ENCODE measurements at regions not wholly inside any gene's neighbourhood (a gene's known extent, or its start where the extent isn't known, plus 50 kb on each side); places are given as distances from the start of the nearest gene placed in this dataset.

DNA sequence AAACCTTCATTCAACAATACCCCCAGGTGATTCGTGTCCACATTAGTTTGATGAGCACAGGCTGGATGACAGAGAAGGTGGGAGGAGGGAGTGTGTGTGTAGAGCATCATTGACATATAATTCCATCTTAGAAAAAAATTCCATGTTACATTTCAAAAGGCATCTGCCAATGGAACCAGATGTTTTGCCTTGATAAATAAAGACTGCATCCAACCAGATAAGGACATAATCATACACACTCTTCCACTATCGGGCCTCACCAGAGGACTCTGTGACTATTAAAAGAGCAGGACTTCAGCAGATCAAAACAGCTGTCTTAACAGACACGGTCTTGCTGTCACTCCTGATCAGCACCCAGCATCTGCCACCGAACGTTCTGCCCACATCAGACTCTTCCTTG is 96.4 kb upstream of the SPIN1 start:
- Histone ChIP-seq H3K27me3 (ENCODE audit: insufficient read depth, low read depth, severe bottlenecking) (no peaks in the 10 kb centered on the region), H3K9me3 (ENCODE audit: severe bottlenecking) (no peaks in the 10 kb centered on the region), H3K36me3 (no peaks in the 10 kb centered on the region), H3K27ac (no peak overlapping the region), H3K4me3 (ENCODE audit: low read depth, low read length) (no peak overlapping the region)
- TF ChIP-seq, protein P1, sequence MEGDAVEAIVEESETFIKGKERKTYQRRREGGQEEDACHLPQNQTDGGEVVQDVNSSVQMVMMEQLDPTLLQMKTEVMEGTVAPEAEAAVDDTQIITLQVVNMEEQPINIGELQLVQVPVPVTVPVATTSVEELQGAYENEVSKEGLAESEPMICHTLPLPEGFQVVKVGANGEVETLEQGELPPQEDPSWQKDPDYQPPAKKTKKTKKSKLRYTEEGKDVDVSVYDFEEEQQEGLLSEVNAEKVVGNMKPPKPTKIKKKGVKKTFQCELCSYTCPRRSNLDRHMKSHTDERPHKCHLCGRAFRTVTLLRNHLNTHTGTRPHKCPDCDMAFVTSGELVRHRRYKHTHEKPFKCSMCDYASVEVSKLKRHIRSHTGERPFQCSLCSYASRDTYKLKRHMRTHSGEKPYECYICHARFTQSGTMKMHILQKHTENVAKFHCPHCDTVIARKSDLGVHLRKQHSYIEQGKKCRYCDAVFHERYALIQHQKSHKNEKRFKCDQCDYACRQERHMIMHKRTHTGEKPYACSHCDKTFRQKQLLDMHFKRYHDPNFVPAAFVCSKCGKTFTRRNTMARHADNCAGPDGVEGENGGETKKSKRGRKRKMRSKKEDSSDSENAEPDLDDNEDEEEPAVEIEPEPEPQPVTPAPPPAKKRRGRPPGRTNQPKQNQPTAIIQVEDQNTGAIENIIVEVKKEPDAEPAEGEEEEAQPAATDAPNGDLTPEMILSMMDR (IDR thresholded peaks at IDR 0.05; ENCODE audit: low read depth, low read length) = no peak
- no peak for DNase-seq

DNA sequence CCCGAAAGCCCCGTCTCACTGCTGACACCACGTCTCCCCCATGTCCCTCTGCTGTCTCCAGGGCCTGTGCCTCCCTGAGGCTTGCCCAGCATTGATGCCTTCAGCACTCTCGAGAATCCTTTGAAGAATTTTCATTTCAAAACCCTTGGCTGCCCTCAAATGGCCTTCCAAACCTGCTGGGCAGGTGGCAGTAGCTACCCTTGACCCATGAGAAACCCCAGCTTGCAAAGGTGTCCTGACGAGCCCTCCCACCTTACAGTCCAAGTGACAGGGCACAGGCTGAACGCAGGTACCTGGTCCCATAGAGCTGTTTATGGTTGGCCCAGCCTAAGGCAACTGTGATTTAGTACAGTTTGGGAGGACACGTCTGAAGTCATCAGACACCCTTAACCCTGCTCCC is 97.2 kb upstream of the SPIN1 start:
- no peaks in the 10 kb centered on the region for H3K27me3 ChIP-seq (ENCODE audit: insufficient read depth, low read depth, severe bottlenecking)
- no peaks in the 10 kb centered on the region for H3K9me3 ChIP-seq (ENCODE audit: severe bottlenecking)
- no peak overlapping the region for H3K27ac ChIP-seq
- TF ChIP-seq, protein P1 (IDR thresholded peaks at IDR 0.05; ENCODE audit: low read depth, low read length) = no peak
- DNase-seq = no peak
- no peak overlapping the region for H3K4me3 ChIP-seq (ENCODE audit: low read depth, low read length)
- H3K36me3 ChIP-seq = no peaks in the 10 kb centered on the region

DNA sequence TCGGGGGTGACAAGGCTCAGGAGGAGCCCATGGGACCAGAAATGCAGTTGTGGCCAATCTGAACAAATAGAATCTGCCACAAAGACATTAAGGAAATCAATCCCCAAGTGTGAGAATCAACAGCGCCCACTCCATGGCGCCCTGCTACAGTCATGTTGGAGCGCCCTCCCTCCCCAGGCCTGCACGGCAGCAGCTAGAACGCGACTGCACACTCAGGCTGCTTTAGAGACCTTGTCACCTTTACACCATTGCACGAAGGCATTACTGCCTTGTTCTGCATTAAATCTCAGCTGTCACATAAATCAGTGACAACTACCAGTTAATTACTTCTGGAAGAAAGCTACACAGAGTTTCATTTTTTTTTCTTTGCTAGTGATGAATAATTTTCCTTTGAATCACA is 98.7 kb upstream of the SPIN1 start:
- no peaks in the 10 kb centered on the region for H3K36me3 ChIP-seq
- no peak overlapping the region for H3K27ac ChIP-seq
- no peaks in the 10 kb centered on the region for H3K9me3 ChIP-seq (ENCODE audit: severe bottlenecking)
- TF ChIP-seq, protein P1 (IDR thresholded peaks at IDR 0.05; ENCODE audit: low read depth, low read length) = no peak
- H3K4me3 ChIP-seq (ENCODE audit: low read depth, low read length) = no peak overlapping the region
- H3K27me3 ChIP-seq (ENCODE audit: insufficient read depth, low read depth, severe bottlenecking) = no peaks in the 10 kb centered on the region
- no peak for DNase-seq

DNA sequence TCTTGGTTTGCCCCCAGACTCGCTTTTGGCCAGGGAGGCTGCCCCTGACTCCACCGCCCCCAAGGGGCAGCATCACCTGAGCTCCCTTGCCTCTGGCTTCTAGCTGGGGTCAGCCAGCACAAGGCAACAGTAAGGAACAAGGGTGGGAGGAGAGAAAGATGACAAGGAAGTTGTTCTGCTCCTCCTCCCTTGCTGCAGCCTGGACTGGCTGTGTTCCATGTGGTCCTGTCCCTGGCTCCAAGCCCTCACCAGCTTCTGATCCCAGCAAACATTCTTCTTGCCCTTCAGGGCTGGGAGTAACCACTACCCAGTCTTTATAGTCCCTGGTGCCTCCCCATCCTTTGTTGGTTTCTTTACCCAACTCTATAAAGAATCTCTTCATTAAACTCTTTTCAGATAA is 100.3 kb upstream of the SPIN1 start:
- H3K36me3 ChIP-seq = no peaks in the 10 kb centered on the region

DNA sequence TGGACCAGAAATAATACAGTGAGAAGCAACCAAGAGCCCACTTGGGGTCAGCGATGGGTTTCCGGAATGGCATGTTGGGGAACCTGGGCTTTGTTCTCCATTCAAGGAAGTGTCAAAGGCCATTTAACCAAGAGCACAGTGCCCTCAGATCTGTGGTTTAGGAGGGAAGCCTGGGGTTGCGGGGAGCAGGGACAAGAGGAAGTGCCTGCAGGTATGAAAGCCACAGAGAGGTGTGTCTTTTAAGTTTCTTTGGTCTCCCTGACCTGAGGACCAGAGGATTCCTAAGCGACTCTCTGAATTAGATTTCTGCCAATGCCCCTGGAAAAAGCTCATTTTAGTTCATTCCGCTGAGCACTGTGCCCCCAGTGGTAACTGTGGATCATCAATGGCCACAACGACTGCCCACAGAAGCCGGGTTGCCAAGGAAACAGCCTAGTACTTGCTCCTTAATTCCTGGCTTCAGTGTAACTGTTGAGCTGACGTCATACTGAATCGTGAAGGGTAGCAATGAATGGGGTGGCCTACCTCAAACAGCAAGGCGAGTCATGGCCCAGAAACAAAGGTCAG is 107.3 kb upstream of the SPIN1 start:
- Histone ChIP-seq H3K4me3 (ENCODE audit: low read depth, low read length) (no peak overlapping the region), H3K27me3 (ENCODE audit: insufficient read depth, low read depth, severe bottlenecking) (no peaks in the 10 kb centered on the region), H3K27ac (no peak overlapping the region), H3K36me3 (no peaks in the 10 kb centered on the region), H3K9me3 (ENCODE audit: severe bottlenecking) (no peaks in the 10 kb centered on the region)
- TF ChIP-seq, protein P1 (IDR thresholded peaks at IDR 0.05; ENCODE audit: low read depth, low read length) = peak; percentile 54
- peak; percentile 48 for DNase-seq

More for the DNA sequence above, 100.3 kb upstream of the SPIN1 start:
- TF ChIP-seq, protein P1 (IDR thresholded peaks at IDR 0.05; ENCODE audit: low read depth, low read length) = no peak
- H3K9me3 ChIP-seq (ENCODE audit: severe bottlenecking) = no peaks in the 10 kb centered on the region
- H3K27ac ChIP-seq = no peak overlapping the region
- H3K4me3 ChIP-seq (ENCODE audit: low read depth, low read length) = no peak overlapping the region
- no peak for DNase-seq
- no peaks in the 10 kb centered on the region for H3K27me3 ChIP-seq (ENCODE audit: insufficient read depth, low read depth, severe bottlenecking)

DNA sequence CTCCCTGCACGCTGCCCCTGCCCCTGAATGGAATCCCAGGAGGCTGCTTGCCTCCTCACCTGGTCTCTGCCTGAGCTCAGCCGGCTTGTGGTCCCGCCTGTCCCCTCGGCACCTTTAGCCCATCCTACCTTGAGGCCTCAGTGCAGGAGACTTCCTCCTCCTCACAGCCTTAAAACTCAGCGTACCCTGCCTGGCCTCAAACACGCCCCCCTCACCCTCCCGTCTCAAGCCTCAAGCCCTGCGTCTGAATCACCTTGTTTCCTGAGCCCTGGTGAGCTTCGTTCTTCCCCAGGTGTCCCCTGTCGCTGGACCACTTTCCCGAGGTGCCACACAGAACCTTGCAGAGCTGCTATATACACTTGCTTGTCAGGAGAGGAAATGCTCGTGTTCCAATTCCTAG is 110.2 kb upstream of the SPIN1 start:
- no peaks in the 10 kb centered on the region for H3K36me3 ChIP-seq
- DNase-seq = no peak
- no peak overlapping the region for H3K4me3 ChIP-seq (ENCODE audit: low read depth, low read length)
- no peaks in the 10 kb centered on the region for H3K9me3 ChIP-seq (ENCODE audit: severe bottlenecking)
- TF ChIP-seq, protein P1 (IDR thresholded peaks at IDR 0.05; ENCODE audit: low read depth, low read length) = no peak
- no peaks in the 10 kb centered on the region for H3K27me3 ChIP-seq (ENCODE audit: insufficient read depth, low read depth, severe bottlenecking)
- H3K27ac ChIP-seq = no peak overlapping the region
